Heart left ventricle (tissue), 13 donors: ENCODE measurements at regions not wholly inside any gene's neighbourhood (a gene's known extent, or its start where the extent isn't known, plus 50 kb on each side); places are given as distances from the start of the nearest gene placed in this dataset.

Experiments used
- POLR2A ChIP-seq, 2 donors: fragments of 450-650 bp; IDR thresholded peaks; one replicate each; pipeline ENCODE4 v1.6.1; 2017; ENCODE audit warnings: antibody characterized with exemption in 2 of 2, mild to moderate bottlenecking in 2 of 2, moderate library complexity in 2 of 2
- TF ChIP-seq, protein P1 (sequence below), 12 donors: fragments of 200-600 bp; sonication (generic) in 4 of 12; IDR thresholded peaks; one replicate each; pipeline versions ENCODE4 v1.5.0 to v1.8.0; 2018 to 2022; ENCODE audit warnings: antibody characterized with exemption in 12 of 12, mild to moderate bottlenecking in 5 of 12
- donor health status: ischemic (EF 13 %, LVEDD 7.1; RV severe dilation, severe dysfunction).
- donor health status: DM: no; HTN: yes; CAD: no.
- donor health status: DM: no; HTN: no; CAD: no.
- donor health status: ischemic (EF 25% LVEDD 6.9; RV normal size, moderate dysfunction).
- donor health status: ischemic (EF 25% LVEDD 5.7; RV mildly dilated, moderate dysfunction).
- donor health status: ischemic (EF 35%, LVEDD 5.7; RV mildly dilated, moderate dysfunction).
- donor health status: nonischemic (EF 11% LVEDD 7.7; RV severe dilation, severe dysfunction).
- donor health status: DM: yes; HTN: yes; CAD: no.
- donor health status: PGD.
- donor health status: ischemic (EF 29% LVEDD 5.4; RV normal size, mild dysfunction).
- donor health status: nonischemic (EF 23%, LVEDD 6.1; RV moderate dilation, normal function).

DNA sequence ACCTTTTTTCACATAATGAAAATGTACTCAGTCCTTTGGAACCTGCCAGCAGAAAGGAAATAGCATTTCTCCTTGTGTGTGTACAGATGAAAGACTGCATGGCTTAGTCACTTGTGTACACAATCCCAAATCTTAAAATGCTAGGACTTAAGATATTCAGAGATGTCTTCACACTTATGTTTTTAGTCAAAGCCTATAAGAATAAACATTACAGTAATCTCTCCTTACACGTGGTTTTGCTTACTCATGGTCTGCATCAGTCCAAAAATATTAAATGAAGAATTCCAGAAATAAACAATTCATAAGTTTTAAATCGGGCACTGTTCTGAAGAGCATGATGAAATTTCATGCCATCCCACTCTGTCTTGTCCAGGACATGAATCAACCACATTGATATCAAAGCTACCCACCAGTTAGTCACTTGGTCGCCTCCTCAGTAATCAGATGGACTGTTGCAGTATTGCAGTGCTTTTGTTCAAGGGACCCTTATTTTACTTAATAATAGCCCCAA, 75.7 kb upstream of the RRP15 start:
- no peak for TF ChIP-seq POLR2A (IDR thresholded peaks at IDR 0.05)
- TF ChIP-seq, protein P1, sequence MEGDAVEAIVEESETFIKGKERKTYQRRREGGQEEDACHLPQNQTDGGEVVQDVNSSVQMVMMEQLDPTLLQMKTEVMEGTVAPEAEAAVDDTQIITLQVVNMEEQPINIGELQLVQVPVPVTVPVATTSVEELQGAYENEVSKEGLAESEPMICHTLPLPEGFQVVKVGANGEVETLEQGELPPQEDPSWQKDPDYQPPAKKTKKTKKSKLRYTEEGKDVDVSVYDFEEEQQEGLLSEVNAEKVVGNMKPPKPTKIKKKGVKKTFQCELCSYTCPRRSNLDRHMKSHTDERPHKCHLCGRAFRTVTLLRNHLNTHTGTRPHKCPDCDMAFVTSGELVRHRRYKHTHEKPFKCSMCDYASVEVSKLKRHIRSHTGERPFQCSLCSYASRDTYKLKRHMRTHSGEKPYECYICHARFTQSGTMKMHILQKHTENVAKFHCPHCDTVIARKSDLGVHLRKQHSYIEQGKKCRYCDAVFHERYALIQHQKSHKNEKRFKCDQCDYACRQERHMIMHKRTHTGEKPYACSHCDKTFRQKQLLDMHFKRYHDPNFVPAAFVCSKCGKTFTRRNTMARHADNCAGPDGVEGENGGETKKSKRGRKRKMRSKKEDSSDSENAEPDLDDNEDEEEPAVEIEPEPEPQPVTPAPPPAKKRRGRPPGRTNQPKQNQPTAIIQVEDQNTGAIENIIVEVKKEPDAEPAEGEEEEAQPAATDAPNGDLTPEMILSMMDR (IDR thresholded peaks at IDR 0.05): no peak
